GM12872 (cell line): ENCODE measurements at regions not wholly inside any gene's neighbourhood (a gene's known extent, or its start where the extent isn't known, plus 50 kb on each side); places are given as distances from the start of the nearest gene placed in this dataset.

Experiments used
- TF ChIP-seq, protein P1 (sequence below): IDR thresholded peaks from 3 replicates; pipeline ENCODE4 v1.5.1; 2011; ENCODE audit warnings: low read depth, mild to moderate bottlenecking, low read length, moderate library complexity; ENCODE audit not compliant: insufficient read depth

DNA sequence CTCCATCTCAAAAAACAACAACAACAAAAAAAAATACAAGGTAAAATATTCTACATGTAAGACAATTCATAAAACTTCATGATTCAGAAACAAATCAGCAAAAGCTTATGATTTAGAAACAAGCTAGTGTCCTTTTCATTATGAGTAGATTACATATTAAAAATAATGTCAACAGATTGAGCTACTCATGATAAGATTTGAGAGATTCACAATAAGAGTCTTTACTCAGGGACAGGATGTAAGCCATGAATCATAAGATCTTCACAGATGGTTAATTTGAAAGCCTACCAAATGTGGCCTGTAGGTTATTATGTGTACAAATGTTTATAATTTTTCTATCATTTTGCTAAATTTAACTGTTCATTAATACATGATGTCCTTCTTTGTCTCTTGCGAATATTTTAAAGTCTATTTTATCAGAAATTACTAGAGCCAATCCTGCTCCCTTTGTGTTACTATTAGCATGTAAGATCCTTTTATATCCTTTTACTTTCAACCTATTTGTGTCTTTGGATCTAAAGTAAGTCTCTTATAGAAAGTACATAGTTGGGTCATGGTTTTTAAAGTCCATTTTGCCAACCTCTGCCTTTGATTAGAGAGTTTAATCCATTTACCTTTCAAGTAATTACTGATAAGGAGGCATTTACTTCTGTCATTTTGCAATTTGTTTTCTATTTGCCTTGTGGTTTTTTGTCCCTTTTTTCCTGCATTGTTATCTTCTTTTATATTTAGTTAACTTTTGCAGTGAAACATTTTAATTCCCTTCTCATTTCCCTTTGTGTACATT lies 68.3 kb upstream of the RXFP2 start:
- TF ChIP-seq, protein P1, sequence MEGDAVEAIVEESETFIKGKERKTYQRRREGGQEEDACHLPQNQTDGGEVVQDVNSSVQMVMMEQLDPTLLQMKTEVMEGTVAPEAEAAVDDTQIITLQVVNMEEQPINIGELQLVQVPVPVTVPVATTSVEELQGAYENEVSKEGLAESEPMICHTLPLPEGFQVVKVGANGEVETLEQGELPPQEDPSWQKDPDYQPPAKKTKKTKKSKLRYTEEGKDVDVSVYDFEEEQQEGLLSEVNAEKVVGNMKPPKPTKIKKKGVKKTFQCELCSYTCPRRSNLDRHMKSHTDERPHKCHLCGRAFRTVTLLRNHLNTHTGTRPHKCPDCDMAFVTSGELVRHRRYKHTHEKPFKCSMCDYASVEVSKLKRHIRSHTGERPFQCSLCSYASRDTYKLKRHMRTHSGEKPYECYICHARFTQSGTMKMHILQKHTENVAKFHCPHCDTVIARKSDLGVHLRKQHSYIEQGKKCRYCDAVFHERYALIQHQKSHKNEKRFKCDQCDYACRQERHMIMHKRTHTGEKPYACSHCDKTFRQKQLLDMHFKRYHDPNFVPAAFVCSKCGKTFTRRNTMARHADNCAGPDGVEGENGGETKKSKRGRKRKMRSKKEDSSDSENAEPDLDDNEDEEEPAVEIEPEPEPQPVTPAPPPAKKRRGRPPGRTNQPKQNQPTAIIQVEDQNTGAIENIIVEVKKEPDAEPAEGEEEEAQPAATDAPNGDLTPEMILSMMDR = no peak

DNA sequence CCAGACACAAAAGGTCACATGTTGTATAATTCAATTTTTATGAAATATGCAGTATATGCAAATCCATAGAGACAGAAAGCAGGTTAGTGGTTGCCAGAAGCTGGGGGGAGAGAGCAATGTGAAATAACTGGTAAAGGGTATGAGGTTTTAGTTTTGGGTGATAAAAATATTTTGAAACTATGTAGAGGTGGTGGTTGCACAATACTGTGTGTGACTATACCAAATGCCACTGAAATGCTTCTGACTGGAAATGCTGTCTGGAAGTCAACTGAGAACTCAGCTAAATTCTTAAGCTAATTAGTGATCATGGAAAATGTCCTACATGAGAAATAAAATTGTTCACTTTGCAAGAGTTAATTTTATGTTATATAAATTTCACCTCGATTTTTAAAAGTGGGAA lies 65.3 kb upstream of the RXFP2 start:
- TF ChIP-seq, protein P1 = no peak

- TF ChIP-seq, protein P1 = no peak
Measured at GRCh38 chr13:31675440-31675953, 63.8 kb upstream of the RXFP2 start.

DNA sequence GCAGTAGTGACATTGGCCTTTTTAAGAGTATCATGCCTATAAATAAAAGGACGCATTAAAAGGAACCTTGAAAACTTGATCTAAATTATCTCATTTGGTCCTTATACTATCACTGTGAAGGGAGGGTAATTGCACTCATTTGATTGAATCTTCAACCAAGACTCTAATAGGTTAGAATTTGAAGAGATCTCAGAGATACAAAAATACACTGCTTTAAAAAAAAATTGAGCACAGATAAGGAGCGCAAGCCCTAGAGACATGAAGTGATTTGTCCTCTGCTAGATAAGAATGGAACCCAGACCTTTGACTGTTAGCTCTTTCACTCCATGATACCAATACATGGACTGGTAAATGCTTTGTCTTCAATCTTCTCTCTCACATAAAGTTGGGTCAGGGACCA lies 58.2 kb upstream of the RXFP2 start:
- TF ChIP-seq, protein P1 = no peak

DNA sequence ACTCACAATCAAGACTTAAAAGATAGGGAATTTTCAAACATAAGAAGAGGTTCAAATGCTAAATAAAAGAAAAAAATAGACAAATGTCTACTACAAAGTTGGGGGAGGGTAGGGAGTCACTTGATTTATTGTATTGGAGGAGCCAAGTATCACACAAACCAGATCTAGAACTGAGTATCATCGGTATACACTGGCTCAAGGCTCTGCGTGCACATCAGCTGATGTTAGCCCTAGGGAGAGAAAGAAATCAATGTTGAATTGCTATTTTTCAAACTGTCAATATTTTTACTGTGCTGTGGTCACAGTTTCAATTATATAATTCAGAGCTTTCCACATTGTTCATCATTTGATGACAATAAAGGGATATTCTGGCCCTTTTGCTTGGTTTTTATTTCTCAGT lies 54.9 kb upstream of the RXFP2 start:
- TF ChIP-seq, protein P1 = no peak

GRCh38 chr13:31686670-31687425 lies 52.5 kb upstream of the RXFP2 start:
- TF ChIP-seq, protein P1 = no peak
